Endometrial microvascular endothelial cells (primary cell): ENCODE measurements at regions not wholly inside any gene's neighbourhood (a gene's known extent, or its start where the extent isn't known, plus 50 kb on each side); places are given as distances from the start of the nearest gene placed in this dataset.

Experiments
- in situ Hi-C: cut with HindIII; loops from 2 replicates; pipeline ENCODE4 v1.10.0; 2017; ENCODE audit warnings: low sequenced_read_pairs, low pct_unique_long_range_greater_than_20kb; ENCODE audit errors: inconsistent ontology term

GRCh38 chr9:89795538-89796195, 190.9 kb downstream of the GADD45G start:
- in situ Hi-C loops, result no loop called here

- in situ Hi-C loops, result no loop called here
Observed at GRCh38 chr9:89796606-89797005, 191.8 kb downstream of the GADD45G start.

DNA sequence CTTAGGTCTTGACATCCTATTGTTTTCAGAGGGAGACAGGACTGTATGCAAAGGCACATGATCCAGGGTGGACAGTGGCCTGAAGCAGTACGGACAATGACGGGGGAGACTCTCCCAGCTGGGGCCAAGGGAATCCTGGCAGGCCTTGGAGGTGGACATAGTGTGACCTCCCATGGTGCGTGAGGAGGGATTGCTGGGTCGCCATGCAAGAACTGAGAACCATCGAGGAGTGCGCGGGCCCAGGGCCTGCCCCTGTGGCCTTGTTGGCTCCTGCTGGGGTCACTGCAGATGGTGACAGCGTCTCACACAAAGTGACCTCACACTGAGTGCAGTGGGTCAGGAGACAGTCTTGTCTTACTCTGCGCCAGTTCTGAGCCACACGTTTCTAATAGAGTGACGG, 192.4 kb downstream of the GADD45G start:
- in situ Hi-C loops, result no loop called here

GRCh38 chr9:89797937-89798455, 193.2 kb downstream of the GADD45G start:
- in situ Hi-C loops, result no loop called here

DNA sequence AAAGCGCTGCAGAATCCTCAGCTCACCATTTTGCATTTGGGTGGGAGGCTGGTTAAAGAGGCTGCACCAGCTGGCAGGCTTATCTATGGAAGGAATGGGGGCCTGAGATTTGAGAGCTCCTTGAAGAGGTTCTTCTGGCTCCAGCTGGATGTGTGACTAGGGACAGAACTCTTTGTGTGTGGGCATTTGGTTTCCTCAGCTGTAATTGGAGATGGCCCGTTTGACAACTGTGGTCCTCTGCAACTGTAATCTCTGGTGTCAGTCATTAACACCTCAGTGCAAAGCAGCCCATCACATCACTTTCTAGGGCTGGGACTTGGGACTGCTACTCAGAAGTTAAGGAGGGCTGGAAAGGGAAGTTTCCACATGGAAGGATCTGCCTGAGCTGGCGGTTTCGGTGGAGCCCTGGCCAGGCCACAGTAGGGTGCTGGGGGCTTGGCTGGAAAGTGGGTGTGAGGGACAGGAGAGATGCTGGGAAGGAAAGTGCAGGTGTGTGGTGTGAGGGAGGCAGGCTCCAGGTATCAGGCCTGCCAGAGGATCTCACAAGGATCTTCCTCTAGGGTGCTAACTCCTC, 193.8 kb downstream of the GADD45G start:
- in situ Hi-C loops, result no loop called here

- in situ Hi-C loops, result no loop called here
Observed at GRCh38 chr9:89799221-89799620, 194.4 kb downstream of the GADD45G start.

GRCh38 chr9:89799766-89800165, 195.0 kb downstream of the GADD45G start:
- in situ Hi-C loops, result no loop called here

DNA sequence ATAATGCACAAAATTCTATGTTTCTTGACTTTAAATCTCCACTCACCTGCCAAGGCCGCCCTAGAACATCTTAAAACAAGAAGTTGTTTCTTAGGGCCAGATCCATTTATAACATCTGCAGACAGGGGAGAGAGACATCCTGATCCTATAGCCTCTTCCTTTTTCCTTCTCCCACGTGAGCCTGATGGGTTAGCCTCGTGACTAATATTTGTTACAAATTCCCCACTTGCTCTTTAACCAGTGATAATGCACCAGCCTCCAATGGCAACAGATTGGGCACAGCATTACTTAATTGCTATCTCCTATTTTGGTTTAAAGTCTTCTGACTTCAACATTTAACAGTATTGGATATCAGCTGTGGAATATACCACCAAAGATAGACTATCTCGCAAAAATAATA, 196.5 kb downstream of the GADD45G start:
- in situ Hi-C loops, result no loop called here

GRCh38 chr9:89801742-89802670, 197.2 kb downstream of the GADD45G start:
- in situ Hi-C loops, result no loop called here

DNA sequence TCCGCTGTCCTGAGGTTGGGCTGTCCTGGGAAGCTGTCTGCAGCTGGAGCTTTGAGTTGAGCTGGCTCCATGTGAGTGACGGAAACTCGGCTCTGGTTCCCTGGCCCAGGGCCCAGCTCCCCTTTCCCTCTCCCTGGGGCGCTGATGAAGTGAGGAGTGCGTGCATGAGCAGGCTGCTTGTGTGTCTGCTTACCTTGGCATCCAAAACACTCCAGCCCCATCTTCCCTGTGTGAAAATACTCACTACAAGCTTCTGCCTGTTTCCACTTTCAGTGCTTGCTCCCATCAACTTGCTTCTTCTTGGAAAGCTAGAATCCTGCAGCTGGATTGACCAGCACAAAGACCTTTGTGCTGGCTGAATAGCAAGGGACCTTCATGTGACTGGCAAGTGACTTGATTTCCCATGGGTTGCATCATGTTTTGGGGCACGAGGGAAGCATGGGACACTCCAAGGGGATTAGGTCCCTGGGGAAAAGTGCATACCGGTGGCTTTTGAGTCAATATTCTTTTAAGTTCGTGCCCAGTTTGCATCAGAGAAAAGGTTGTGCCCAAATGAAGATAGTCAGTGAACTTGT, 198.1 kb downstream of the GADD45G start:
- in situ Hi-C loops, result no loop called here

DNA sequence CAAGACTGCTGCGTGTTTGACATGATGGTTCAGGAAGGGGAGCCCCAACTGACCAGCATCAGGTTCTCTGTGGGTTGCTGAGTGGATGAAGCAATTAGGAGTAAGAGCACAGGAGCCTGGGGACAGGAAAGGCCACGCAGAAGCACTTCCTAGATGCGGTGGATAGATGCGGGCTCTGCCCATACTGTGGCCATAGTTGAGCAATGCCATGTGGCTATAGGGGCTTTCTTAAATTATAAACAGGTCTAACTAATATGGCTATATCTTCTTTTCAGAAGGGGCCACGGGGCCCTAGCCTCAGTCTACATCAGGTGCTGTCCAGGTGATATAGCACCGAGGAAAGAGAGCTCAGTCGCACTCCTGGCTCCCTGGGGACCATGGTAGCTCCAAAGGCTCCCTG, 198.6 kb downstream of the GADD45G start:
- in situ Hi-C loops, result no loop called here

DNA sequence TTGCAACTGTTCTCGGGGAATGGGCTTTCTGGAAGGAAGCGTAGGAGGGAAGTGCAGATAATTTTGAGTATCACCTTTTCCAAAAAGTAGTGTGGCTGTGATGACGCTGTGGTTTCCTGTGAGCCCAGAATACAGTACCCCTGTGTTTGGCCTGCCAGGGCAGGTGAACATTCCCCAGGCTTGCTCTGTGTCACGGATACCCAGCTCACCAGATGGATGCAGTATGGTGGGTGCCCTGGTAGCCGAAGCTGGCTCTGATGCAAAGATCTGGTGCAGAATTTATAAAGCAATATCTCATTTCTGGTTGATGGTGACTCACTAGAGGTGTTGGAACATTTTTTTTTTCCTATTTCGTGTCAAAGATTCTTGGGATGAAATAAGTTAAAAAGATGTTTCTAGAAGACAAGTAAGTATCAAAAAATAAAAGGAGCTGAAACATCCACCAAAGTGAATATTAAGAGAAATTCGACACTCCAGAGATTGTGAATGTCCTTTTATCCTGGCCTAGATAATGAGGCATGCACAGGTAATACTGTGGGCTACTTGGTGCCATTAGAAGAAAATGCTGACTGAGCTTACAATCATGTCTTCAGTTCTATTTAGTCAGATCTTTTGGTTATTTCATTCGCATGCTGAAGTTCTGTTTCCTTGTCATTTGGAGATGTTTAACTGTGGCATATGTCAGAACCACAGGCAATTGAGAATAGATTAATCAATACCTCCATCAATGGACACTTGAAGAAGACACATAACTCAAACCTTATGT, 200.1 kb downstream of the GADD45G start:
- in situ Hi-C loops, result no loop called here

DNA sequence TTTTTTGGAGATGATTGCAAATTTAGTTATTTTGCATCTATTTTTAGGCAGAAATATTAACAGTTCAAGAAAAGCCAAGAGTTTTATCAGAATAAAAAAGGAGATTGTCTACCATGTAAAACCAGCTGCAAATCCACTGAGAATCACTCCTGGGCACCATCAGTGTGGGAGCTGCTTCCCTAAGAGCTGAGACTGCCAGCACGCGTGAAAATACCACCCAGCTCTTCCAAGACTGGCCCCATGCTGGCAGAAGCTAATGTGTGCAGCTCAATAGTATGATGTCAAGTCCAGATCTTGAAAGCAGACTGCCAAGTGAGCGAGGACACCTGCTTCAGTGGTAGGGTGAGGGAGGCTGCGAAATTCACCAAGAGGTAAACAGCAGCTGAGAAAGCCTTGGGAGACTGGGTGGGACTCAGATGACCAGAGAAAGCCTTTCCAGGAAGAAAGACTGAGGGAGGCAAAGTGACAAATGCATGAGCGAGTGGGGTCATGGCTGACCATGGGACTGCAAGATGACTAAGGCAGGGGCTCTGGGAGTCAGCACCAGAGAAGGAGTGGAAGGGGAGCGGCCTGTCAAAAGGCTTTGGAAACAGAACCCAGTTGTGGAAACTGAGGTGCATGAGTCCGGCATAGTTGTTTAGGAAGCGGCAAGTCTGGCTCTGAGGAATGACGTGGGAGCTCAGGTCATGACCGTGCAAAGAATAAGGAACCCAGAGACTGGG, 200.9 kb downstream of the GADD45G start:
- in situ Hi-C loops, result no loop called here

- in situ Hi-C loops, result no loop called here
Observed at GRCh38 chr9:89806371-89807100, 201.7 kb downstream of the GADD45G start.

GRCh38 chr9:89807101-89807395, 202.2 kb downstream of the GADD45G start:
- in situ Hi-C loops, result no loop called here

GRCh38 chr9:89807682-89808075, 202.9 kb downstream of the GADD45G start:
- in situ Hi-C loops, result no loop called here

GRCh38 chr9:89808076-89808755, 203.4 kb downstream of the GADD45G start:
- in situ Hi-C loops, result no loop called here
